ENCODE measurements at regions not wholly inside any gene's neighbourhood (a gene's known extent, or its start where the extent isn't known, plus 50 kb on each side); places are given as distances from the start of the nearest gene placed in this dataset.

- Histone ChIP-seq H3K4me3 (no peak overlapping the region), H3K9me3 (no peaks in the 10 kb centered on the region), H3K4me1 (no peaks in the 10 kb centered on the region), H3K27ac (no peak overlapping the region), H3K9ac (ENCODE audit: low read depth in 2 of 2, low read length in 2 of 2) (no peak overlapping the region), H3K27me3 (no peaks in the 10 kb centered on the region), H3K36me3 (no peaks in the 10 kb centered on the region)
- intact Hi-C loops (cut with DNase I) = no loop called here
- TF ChIP-seq CTCF (IDR thresholded peaks at IDR 0.05) = no peak
- DNase-seq = no peak
These were observed 1283.0 kb upstream of the CDH2 start for GRCh38 chr18:29459972-29460371.

DNA sequence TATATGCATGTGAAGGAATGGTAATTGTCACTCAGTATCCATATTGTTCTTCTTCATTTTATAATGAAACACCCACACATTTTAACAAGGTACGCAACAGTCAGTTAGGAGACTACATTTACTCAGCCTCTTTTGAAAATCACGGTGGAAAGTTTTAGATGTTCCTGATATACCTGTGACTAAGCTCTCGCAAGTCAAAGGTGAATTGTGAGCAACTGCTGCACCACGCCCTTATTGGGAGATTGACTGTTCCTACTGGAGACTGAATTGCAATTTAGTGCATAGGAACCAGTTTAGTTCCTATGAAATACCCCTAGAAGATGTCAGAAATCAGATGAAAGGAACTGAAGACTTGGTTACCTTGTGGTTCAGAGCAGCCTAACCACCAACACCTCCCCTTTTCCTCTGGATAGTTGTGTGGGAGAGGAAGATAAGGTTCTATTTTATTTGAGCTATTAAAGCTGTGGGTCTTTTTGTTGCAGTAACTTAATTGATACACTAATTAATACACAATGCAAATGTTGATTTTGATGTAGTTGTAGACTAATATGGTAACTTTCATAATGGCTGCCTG lies 1280.5 kb upstream of the CDH2 start:
- Histone ChIP-seq H3K4me1 (no peaks in the 10 kb centered on the region), H3K27me3 (no peaks in the 10 kb centered on the region), H3K4me3 (no peak overlapping the region), H3K9ac (ENCODE audit: low read depth in 2 of 2, low read length in 2 of 2) (no peak overlapping the region), H3K27ac (no peak overlapping the region), H3K36me3 (no peaks in the 10 kb centered on the region), H3K9me3 (no peaks in the 10 kb centered on the region)
- intact Hi-C loops (cut with DNase I) = no loop called here
- no peak for DNase-seq
- no peak for TF ChIP-seq CTCF (IDR thresholded peaks at IDR 0.05)

- DNase-seq = no peak
- no peaks in the 10 kb centered on the region for H3K27me3 ChIP-seq
- no peak overlapping the region for H3K27ac ChIP-seq
- no peak overlapping the region for H3K9ac ChIP-seq (ENCODE audit: low read depth in 2 of 2, low read length in 2 of 2)
- no peaks in the 10 kb centered on the region for H3K36me3 ChIP-seq
- no peak overlapping the region for H3K4me3 ChIP-seq
- TF ChIP-seq CTCF (IDR thresholded peaks at IDR 0.05) = no peak
- H3K9me3 ChIP-seq = no peaks in the 10 kb centered on the region
- intact Hi-C loops (cut with DNase I) = no loop called here
- no peaks in the 10 kb centered on the region for H3K4me1 ChIP-seq
These were observed 1272.5 kb upstream of the CDH2 start for GRCh38 chr18:29449424-29449823.

GRCh38 chr18:29439398-29439797 lies 1262.5 kb upstream of the CDH2 start:
- Histone ChIP-seq H3K27me3 (no peaks in the 10 kb centered on the region), H3K4me1 (no peaks in the 10 kb centered on the region), H3K36me3 (no peaks in the 10 kb centered on the region), H3K9ac (ENCODE audit: low read depth in 2 of 2, low read length in 2 of 2) (no peak overlapping the region), H3K27ac (no peak overlapping the region), H3K9me3 (no peaks in the 10 kb centered on the region), H3K4me3 (no peak overlapping the region)
- DNase-seq = no peak
- TF ChIP-seq CTCF (IDR thresholded peaks at IDR 0.05) = no peak
- intact Hi-C loops (cut with DNase I) = no loop called here

DNA sequence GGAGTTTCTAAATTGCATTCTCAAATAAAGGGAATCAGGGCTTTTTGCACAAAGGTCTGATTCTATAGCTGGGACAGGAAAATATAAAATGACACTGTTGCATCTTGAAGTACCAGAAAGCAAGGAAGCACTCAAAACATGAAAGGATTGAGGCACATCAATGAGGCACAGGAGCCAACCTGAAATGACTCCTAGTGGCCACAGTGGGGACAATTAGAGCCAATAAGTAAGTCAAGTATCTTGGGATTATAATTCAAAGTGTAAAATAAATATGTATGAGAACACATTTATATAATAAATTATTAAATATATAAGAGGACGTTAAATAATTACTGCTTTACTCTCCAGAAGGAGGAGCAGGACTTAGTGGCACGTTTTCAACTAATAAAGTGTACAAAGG lies 1259.5 kb upstream of the CDH2 start:
- H3K9ac ChIP-seq (ENCODE audit: low read depth in 2 of 2, low read length in 2 of 2) = no peak overlapping the region
- no peak for TF ChIP-seq CTCF (IDR thresholded peaks at IDR 0.05)
- no peak overlapping the region for H3K27ac ChIP-seq
- H3K27me3 ChIP-seq = no peaks in the 10 kb centered on the region
- no peak for DNase-seq
- no peaks in the 10 kb centered on the region for H3K4me1 ChIP-seq
- intact Hi-C loops (cut with DNase I) = no loop called here
- H3K9me3 ChIP-seq = no peaks in the 10 kb centered on the region
- no peaks in the 10 kb centered on the region for H3K36me3 ChIP-seq
- H3K4me3 ChIP-seq = no peak overlapping the region

Measured in colonic mucosa (tissue), 4 donors.